AG08395 (cell line): ENCODE measurements at regions not wholly inside any gene's neighbourhood (a gene's known extent, or its start where the extent isn't known, plus 50 kb on each side); places are given as distances from the start of the nearest gene placed in this dataset.
"Not testable (repeated sequence)": the region's sequence is repeated elsewhere in the genome, so short reads cannot be mapped to it uniquely, and the experiment has no call there.

ENCODE experiments used
- DNase-seq: peaks from one replicate; pipeline ENCODE4 v3.0.0; 2012; ENCODE audit warnings: mixed read lengths, low spot score

- no peak for DNase-seq
These were observed 106.7 kb upstream of the KDM7A start for GRCh38 chr7:140283472-140283871.

- no peak for DNase-seq
These were observed 105.2 kb upstream of the KDM7A start for GRCh38 chr7:140281960-140282359.

DNA sequence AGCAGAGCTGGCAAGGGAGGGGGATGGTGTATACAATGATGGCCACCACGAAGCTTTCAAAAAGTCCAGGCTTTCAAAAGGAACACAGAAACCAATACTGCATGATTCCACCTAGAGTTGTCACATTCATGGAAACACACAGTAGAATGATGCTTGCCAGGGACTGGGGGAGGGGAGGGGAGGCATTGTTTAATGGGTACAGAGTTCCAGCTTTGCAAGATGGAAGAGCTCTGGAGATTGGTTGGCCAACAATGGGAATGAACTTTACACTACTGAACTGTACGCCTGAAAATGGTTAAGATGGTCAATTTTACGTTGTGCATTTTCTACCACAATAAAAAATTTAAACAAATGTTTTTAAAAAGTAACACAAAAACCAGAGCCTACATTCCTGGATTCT is 104.5 kb upstream of the KDM7A start:
- DNase-seq: no peak

DNA sequence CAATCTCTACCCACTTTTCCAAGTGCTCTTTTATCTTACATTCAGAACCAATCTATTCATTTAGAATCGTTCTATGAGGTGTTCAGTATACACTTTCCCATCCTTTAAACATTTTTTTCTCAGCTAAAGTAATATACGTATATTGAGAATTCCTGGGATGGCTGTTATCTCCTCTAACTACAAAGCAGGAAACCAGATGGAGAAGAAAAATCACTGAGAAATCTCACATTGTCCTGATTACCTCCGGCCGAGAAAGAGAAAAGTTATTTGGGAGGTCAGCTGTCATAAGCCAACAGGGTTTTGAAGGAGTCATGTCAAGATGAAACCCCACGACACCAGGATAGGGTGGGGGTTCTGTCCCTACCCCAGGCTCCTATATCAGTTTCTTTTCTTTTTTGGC is 99.2 kb upstream of the KDM7A start:
- DNase-seq: no peak

DNA sequence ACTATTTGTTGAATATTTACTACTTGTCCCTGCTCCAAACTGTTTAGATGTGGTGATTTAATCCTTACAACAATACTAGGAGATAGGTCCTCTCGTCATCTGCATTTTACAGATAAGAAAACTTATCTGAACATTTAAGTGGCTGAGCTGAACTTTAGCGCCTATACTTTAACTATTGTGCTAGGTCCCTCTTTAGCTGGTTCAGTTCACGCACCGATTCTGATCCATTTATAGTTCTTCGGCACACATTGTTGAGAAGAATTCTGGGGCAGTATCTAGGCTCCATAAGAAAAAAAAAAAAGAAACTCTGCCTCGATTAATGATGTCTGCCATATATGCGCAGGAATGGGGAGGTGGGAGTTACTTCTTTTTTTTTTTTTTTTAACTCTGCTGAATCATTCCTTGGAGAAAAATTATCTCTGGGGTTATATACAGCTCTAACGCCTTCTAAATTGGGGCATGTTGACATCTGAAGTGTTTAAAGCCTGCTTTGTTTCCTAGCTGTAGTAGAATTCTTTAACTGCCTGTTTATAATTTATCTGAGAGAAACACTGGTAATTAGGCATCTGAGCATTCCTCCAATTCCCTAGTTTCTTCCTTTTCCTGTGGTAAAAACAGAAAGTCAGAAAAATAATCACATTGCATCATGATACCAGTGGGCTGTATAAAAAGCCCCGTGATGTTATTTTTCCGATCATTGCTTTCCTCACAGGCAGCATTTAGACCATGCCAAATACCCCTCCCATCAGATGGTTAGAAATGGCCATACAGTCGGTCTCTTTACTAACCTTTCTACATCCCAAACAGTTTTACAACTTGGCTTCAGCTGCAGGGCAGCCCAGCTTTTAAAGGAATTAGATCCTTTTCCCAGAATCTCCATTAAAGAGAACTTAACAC is 98.5 kb upstream of the KDM7A start:
- no peak for DNase-seq

DNA sequence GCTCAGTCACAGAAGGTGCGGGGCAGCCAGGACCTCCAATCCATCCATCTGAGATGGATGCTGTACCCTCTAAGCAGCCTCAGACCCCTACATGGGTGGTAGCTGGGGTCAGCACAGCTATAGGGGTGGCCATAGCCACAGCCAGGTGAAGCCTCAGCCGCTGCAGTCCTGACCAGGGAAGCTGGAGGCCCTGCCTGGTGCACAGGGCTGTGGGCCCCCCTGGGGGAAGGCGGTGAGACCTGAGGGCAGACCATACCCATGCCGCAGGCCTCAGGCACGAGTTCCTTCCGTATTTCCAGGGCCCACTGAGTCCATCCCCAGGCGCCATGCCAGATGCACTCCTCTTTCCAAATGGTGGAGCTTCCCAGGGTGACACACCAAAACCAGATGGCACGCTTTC is 96.6 kb upstream of the KDM7A start:
- no peak for DNase-seq

DNA sequence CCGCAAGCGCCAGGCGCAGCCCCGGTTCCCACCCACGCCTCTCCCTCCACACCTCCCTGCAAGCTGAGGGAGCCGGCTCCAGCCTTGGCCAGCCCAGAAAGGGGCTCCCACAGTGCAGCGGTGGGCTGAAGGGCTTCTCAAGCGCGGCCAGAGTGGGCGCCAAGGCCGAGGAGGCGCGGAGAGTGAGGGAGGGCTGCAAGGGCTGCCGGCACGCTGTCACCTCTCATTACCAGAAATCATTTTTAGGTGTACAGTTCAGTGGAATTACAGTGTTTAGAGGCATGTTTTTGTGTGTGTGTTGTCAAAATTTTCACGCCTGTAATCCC is 94.8 kb upstream of the KDM7A start:
- not testable (repeated sequence) for DNase-seq

- no peak for DNase-seq
These were observed 92.3 kb upstream of the KDM7A start for GRCh38 chr7:140269004-140269638.

GRCh38 chr7:140267381-140268226 is 90.8 kb upstream of the KDM7A start:
- no peak for DNase-seq

- DNase-seq: no peak
These were observed 86.5 kb upstream of the KDM7A start for GRCh38 chr7:140263277-140263676.

- no peak for DNase-seq
These were observed 85.6 kb upstream of the KDM7A start for GRCh38 chr7:140262242-140262903.

DNA sequence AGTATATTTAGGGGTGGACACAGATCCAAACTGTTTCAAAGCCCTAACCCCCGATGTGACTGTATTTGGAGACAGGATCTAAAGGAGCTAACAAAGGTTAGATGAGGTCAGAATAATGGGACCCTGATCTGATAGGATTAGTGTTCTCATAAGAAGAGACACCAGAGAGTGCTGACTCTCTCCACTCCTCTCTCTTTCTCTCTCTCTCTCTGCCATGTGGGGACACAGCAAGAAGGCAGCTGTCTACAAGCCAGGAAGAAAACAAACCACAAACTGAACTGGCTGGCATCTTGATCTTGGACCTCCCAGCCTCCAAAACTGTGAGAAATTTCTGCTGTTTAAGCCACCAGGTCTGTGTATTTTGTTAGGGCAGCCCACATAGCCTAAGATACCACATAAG is 84.7 kb upstream of the KDM7A start:
- no peak for DNase-seq

DNA sequence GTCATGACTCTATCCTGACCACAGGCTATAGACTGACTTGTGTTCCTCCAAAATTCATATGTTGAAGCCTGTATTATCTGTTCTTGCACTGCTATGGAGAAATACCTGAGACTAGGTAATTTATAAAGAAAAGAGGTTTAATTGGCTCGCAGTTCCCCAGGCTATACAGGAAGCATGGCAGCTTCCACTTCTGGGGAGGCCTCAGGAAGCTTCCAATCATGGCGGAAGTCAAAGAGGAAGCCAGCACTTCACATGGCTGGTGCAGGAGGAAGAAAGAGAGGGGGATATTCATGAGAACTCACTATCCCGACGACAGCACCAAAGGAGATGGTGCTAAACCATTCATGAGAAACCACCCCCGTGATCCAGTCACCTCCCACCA is 84.3 kb upstream of the KDM7A start:
- no peak for DNase-seq

DNA sequence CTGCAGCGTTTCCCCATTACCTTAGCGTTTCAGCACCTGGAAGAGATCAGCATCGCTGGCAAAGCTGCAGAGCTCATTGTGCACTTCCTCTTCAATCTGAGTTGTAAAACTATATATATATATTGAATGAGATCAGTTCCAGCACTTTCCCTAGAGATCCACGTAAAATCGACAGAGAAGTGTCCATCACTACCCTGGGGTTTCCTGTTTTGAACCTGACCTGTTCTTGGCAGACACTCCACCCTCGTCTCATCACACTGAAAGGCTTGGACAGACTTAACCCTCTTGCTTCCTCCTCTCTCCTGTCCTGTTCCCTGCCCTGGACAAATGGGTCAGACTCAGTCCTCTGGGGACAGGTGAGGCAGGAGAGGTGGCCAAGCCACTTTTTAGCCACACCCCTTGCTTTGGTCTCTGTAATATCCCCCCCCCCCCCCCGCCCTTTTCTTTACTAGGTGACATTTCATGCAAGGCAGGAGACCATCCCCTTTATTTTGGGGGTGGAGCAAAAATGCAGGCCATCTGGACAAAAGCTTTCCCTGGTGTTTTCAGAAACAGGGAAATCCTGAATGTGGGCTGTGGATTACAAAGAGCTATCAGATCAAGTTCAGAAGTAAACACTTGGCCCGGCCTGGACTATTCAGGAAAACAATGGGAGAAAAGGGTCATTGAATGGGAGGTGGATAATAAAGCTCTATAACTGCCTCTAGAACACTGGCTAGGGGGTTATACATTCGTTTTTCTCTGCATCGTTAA is 83.7 kb upstream of the KDM7A start:
- DNase-seq: no peak

GRCh38 chr7:140257278-140257677 is 80.5 kb upstream of the KDM7A start:
- not testable (repeated sequence) for DNase-seq

GRCh38 chr7:140254976-140255375 is 78.2 kb upstream of the KDM7A start:
- DNase-seq: not testable (repeated sequence)

- DNase-seq: no peak
These were observed 72.4 kb upstream of the KDM7A start for GRCh38 chr7:140249036-140249806.

GRCh38 chr7:140247559-140247958 is 70.8 kb upstream of the KDM7A start:
- DNase-seq: no peak

- DNase-seq: no peak
These were observed 68.9 kb upstream of the KDM7A start for GRCh38 chr7:140245611-140246105.
